ENCODE measurements at regions not wholly inside any gene's neighbourhood (a gene's known extent, or its start where the extent isn't known, plus 50 kb on each side); places are given as distances from the start of the nearest gene placed in this dataset.

DNA sequence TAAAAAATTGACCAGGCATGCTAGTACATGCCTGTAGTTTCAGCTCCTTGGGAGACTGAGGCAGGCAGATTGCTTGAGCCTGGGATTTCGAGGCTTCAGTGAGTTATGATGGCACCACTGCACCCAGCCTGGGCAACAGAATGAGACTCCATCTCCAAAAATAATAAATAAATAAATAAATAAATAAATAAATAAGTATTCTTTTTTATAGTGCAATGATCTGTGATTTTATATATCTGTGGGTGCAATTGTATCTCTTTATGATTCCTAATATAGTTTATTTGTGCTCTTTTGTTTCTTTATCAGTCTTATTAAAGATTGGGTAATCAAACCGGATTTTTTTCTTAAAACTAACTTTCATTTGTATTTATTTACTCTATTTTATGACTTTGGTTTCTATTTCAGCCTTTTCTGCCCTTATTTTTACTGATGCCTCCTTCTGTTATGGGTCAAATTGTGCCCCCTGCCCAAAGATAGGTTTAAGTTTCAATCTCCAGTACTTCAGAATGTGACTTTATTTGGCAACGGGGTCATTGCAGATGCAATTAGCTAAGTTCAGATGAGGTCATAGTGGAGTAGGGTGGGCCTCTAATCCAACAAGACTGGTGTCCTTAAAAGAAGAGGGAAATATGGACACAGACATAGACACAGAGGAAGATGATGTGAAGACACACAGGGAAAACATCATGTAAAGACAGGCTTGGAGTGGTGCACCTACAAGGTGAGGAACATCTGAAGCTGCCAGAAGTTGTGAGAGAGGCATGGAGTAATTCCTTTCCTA lies 74.9 kb upstream of the CDC42BPA start:
- TF ChIP-seq, protein P1, sequence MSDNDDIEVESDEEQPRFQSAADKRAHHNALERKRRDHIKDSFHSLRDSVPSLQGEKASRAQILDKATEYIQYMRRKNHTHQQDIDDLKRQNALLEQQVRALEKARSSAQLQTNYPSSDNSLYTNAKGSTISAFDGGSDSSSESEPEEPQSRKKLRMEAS (IDR thresholded peaks at IDR 0.05; ENCODE audit: insufficient read depth, insufficient read length), result no peak
- TF ChIP-seq, protein P2, sequence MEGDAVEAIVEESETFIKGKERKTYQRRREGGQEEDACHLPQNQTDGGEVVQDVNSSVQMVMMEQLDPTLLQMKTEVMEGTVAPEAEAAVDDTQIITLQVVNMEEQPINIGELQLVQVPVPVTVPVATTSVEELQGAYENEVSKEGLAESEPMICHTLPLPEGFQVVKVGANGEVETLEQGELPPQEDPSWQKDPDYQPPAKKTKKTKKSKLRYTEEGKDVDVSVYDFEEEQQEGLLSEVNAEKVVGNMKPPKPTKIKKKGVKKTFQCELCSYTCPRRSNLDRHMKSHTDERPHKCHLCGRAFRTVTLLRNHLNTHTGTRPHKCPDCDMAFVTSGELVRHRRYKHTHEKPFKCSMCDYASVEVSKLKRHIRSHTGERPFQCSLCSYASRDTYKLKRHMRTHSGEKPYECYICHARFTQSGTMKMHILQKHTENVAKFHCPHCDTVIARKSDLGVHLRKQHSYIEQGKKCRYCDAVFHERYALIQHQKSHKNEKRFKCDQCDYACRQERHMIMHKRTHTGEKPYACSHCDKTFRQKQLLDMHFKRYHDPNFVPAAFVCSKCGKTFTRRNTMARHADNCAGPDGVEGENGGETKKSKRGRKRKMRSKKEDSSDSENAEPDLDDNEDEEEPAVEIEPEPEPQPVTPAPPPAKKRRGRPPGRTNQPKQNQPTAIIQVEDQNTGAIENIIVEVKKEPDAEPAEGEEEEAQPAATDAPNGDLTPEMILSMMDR (IDR thresholded peaks at IDR 0.05; ENCODE audit: extremely low read depth in 1 of 2, insufficient read depth in 1 of 2, low read depth in 1 of 2, low read length in 2 of 2), result no peak
- TF ChIP-seq EZH2 (IDR thresholded peaks at IDR 0.05; ENCODE audit: borderline replicate concordance, low read depth, low read length, severe bottlenecking), result no peak
- TF ChIP-seq POLR2A (IDR thresholded peaks at IDR 0.05; ENCODE audit: low read depth, low read length), result no peak
- TF ChIP-seq JUN (IDR thresholded peaks at IDR 0.05; ENCODE audit: borderline replicate concordance, insufficient read depth, insufficient read length, low read depth), result no peak

All from endothelial cell of umbilical vein (primary cell).